ENCODE measurements at regions not wholly inside any gene's neighbourhood (a gene's known extent, or its start where the extent isn't known, plus 50 kb on each side); places are given as distances from the start of the nearest gene placed in this dataset.

DNA sequence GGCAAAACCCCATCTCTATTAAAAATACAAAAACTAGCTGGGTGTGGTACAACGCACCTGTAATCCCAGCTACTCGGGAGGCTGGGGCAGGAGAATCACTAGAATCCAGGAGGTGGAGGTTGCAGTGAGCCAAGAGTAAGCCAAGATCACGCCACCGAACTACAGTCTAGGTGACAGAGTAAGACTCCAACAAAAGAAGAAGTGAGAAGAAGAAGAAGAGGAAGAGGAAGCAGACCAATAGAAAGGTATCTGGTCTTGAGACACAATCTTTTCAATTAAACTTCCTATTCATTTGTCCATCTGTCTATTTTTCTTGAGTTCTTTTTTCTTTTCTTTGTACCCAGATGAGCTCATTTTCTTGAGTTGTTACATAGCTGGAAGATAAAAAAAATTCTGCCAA lies 55.7 kb upstream of the ACADM start:
- Mint-ChIP-seq H3K27ac (no peak overlapping the region), H3K27me3 (ENCODE audit: low read depth) (peaks cover 5% of the 10 kb centered on the region), H3K9me3 (ENCODE audit: insufficient read depth) (no peaks in the 10 kb centered on the region), H3K4me1 (ENCODE audit: low read depth) (no peaks in the 10 kb centered on the region), H3K4me3 (no peak overlapping the region), H3K36me3 (ENCODE audit: low read depth) (no peaks in the 10 kb centered on the region)
- CTCF ChIA-PET = no interaction called here
- DNase-seq (no peak), ATAC-seq (no peak)
- POLR2A ChIA-PET = no interaction called here

DNA sequence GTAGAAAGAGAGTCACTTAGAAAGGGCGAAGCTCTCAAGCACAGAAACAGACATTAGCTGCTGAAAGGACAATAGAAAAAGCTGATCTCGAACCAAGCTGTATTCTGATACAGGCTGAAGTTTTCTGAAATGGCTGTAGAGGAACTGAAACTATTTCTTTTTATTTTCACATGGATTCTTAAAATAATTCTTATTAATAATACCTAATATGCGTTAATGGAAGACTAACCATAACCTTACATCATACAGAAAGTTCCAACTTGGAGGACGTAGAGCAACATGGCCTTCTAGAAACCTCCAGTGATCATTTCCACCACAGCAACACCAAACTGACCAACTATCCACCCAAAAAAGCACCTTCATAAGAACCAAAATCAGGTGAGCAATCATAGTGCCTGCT lies 52.8 kb upstream of the ACADM start:
- H3K27ac Mint-ChIP-seq = no peak overlapping the region
- no peak overlapping the region for H3K4me3 Mint-ChIP-seq
- no peaks in the 10 kb centered on the region for H3K9me3 Mint-ChIP-seq (ENCODE audit: insufficient read depth)
- DNase-seq (no peak), ATAC-seq (no peak)
- H3K27me3 Mint-ChIP-seq (ENCODE audit: low read depth) = peaks cover 4% of the 10 kb centered on the region
- H3K4me1 Mint-ChIP-seq (ENCODE audit: low read depth) = no peaks in the 10 kb centered on the region
- CTCF ChIA-PET = no interaction called here
- POLR2A ChIA-PET = no interaction called here
- H3K36me3 Mint-ChIP-seq (ENCODE audit: low read depth) = no peaks in the 10 kb centered on the region

DNA sequence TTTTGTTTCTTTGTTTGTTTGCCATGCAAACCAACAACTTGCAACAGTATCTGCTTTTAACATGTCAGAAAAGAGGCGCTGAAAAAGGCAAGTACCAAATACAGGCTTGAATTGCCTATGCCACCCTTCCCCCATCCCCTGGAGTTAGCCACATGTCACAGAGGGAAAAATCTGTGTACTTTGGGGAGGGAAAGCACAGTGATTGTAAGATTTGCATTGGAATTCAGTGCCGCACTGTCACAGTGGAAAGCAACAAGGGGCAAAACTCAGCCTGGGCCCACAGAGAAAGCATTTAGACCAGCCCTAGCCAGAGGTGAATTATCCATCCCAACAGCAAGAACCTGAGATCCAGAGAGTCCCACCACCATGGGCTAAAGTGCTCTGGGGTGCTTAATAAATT lies 52.4 kb upstream of the ACADM start:
- CTCF ChIA-PET = no interaction called here
- Mint-ChIP-seq H3K27ac (no peak overlapping the region), H3K4me1 (ENCODE audit: low read depth) (no peaks in the 10 kb centered on the region), H3K4me3 (no peak overlapping the region), H3K9me3 (ENCODE audit: insufficient read depth) (no peaks in the 10 kb centered on the region), H3K27me3 (ENCODE audit: low read depth) (peaks cover 4% of the 10 kb centered on the region), H3K36me3 (ENCODE audit: low read depth) (no peaks in the 10 kb centered on the region)
- POLR2A ChIA-PET = no interaction called here
- ATAC-seq (no peak), DNase-seq (no peak)

DNA sequence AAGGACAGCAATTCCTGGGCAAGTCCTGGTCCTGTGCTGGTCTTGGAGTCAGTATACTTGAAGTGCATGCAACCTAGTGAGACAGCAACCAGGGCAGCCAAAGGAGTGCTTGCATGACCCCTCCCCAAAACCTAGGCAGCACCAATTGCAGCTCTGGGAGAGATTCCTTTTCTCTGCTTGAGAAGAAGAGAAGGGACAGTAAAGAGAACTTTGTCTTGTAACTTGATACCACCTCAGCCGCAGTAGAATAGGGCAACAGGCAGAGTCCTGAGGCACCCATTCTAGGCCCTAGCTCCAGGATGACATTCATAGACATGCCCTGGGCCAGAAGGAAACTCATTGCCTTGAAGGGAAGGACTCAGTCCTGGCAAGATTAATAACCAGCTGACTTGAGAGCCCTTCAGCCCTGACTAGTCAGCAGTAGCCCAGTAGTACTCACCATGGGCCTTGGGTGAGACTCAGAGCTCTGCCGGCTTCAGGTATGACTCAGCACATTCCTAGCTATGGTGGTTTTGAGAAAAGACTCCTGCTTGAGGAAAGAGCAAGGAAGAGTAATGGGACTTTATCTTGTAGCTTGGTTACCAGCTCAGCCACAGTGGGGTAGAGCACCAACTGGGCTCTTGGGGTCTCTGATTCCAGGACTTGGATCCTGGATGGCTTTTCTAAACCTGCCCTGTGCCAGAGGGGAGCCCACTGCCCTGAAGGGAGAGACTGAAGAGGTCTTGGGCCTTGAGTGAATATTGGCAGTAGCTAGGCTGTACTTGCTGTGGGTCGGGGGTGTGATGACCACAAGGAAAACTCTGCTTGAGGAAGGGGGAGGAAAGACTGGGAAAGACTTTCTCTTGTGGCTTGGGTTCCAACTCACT lies 51.7 kb upstream of the ACADM start:
- no peak overlapping the region for H3K27ac Mint-ChIP-seq
- no peaks in the 10 kb centered on the region for H3K4me1 Mint-ChIP-seq (ENCODE audit: low read depth)
- DNase-seq = no peak
- no peaks in the 10 kb centered on the region for H3K9me3 Mint-ChIP-seq (ENCODE audit: insufficient read depth)
- ATAC-seq = no peak
- ChIA-PET CTCF (interaction anchor here (0.6 kb wide), 1 partner anchor 644 kb away, joined by 4 read pairs; no protein-coding TSS in a partner anchor), POLR2A (no interaction called here)
- H3K27me3 Mint-ChIP-seq (ENCODE audit: low read depth) = peaks cover 4% of the 10 kb centered on the region
- no peaks in the 10 kb centered on the region for H3K36me3 Mint-ChIP-seq (ENCODE audit: low read depth)
- no peak overlapping the region for H3K4me3 Mint-ChIP-seq

DNA sequence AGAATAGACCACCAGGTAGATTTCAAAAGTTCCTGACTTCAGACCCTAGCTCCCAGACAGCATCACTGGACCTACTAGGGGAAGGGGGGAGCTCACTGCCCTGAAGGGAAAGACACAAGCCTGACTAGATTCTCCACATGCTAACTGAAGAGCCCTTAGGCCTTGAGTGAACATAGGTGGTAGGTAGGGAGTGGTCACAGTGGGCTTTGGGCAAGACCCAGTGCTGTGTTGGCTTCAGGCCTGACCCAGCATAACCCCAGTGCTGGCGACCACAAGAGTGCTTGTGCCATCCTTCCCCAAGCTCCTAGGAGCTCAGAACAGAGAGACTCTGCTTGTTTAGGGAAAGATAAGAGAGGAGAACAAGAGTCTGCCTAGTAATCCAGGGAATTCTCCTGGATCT lies 51.1 kb upstream of the ACADM start:
- Mint-ChIP-seq H3K4me3 (no peak overlapping the region), H3K4me1 (ENCODE audit: low read depth) (no peaks in the 10 kb centered on the region), H3K9me3 (ENCODE audit: insufficient read depth) (no peaks in the 10 kb centered on the region), H3K27ac (no peak overlapping the region), H3K36me3 (ENCODE audit: low read depth) (no peaks in the 10 kb centered on the region), H3K27me3 (ENCODE audit: low read depth) (peaks cover 4% of the 10 kb centered on the region)
- CTCF ChIA-PET = no interaction called here
- ATAC-seq = no peak
- POLR2A ChIA-PET = no interaction called here
- no peak for DNase-seq

DNA sequence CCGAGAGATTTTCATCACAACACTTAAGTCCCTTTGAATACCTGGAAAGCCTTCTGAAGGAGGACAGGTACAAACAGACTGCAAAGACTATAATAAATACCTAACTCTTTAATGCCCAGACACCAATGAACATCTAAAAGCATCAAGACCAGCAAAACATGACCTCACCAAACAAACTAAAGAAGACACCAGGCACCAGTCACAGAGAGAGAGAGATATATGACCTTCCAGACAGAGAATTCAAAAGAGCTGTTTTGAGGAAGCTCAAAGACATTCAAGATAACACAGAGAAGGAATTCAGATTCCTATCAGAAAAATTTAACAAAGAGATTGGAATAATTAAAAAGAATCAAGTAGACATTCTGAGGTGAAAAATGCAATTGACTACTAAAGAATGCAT lies 50.6 kb upstream of the ACADM start:
- POLR2A ChIA-PET = no interaction called here
- H3K27me3 Mint-ChIP-seq (ENCODE audit: low read depth) = peaks cover 4% of the 10 kb centered on the region

More for the DNA sequence above, 50.6 kb upstream of the ACADM start:
- H3K27ac Mint-ChIP-seq = no peak overlapping the region
- DNase-seq = no peak
- no peaks in the 10 kb centered on the region for H3K4me1 Mint-ChIP-seq (ENCODE audit: low read depth)
- H3K4me3 Mint-ChIP-seq = no peak overlapping the region
- no peaks in the 10 kb centered on the region for H3K36me3 Mint-ChIP-seq (ENCODE audit: low read depth)
- H3K9me3 Mint-ChIP-seq (ENCODE audit: insufficient read depth) = no peaks in the 10 kb centered on the region
- ATAC-seq = no peak
- CTCF ChIA-PET = no interaction called here

All from activated CD8-positive, alpha-beta T cell treated with anti-CD3 and anti-CD28 coated beads, Interleukin-2, amount 10 ng/mL, durations not matched to agents 7 days and 5 days (primary cell).